GM12878 (cell line): ENCODE measurements at regions not wholly inside any gene's neighbourhood (a gene's known extent, or its start where the extent isn't known, plus 50 kb on each side); places are given as distances from the start of the nearest gene placed in this dataset.

Source experiments
- ATAC-seq: fragments of 200-7000 bp; cut with Tn5 transposase; 3 replicates; pipeline ENCODE4 v1.9.1; 2020; ENCODE audit warnings: mild to moderate bottlenecking, moderate library complexity
- BruUV-seq: library from RNA; stranded (reverse); fragments of 400-500 nt; replicated peaks from 2 replicates; lab custom pipeline; 2021; lab: Mats Ljungman, UMichigan
- CTCF ChIA-PET: fragments of 300-600 bp; sonication (Branson Sonifier 250); formaldehyde crosslinking; extraction: SDS; loops from one replicate; lab custom pipeline; 2021; ENCODE audit warnings: inconsistent platforms; lab: Yijun Ruan, JAX
- POLR2A ChIA-PET: fragments of 350-600 bp; formaldehyde crosslinking; extraction: SDS; loops from one replicate; lab custom pipeline; 2021; ENCODE audit warnings: inconsistent platforms; lab: Charles Lee
- RAD21 ChIA-PET: fragments of 300-600 bp; sonication (Branson Sonifier 250); formaldehyde crosslinking; loops from one replicate; lab custom pipeline; 2023; ENCODE audit warnings: antibody characterized with exemption; ENCODE audit not compliant: unreplicated experiment; lab: Charles Lee
- SMC1A ChIA-PET: fragments of 300-600 bp; sonication (Branson Sonifier 250); formaldehyde crosslinking; loops from one replicate; lab custom pipeline; 2023; ENCODE audit not compliant: unreplicated experiment, uncharacterized antibody; lab: Charles Lee
- DNase-seq: peaks from one replicate; pipeline ENCODE4 v3.0.0-alpha.2; 2011; ENCODE audit warnings: low read depth, low spot score
- FAIRE-seq: peaks from 3 replicates; lab custom pipeline; 2011; peaks lifted over from hg19 to GRCh38; lab: Jason Lieb, UNC
- H2AFZ ChIP-seq: 2 replicates; pipeline ENCODE4 v1.6.0; 2011; ENCODE audit warnings: low read depth, low read length, control low read depth; ENCODE audit not compliant: control insufficient read depth
- H3K27ac ChIP-seq: 2 replicates; pipeline ENCODE4 v1.5.1; 2011; ENCODE audit warnings: control low read depth; ENCODE audit not compliant: control insufficient read depth, insufficient read depth
- H3K27me3 ChIP-seq, 2 experiments: replicated peaks in 1 of 2; 2 replicates each; pipeline versions ENCODE4 v1.6.0 to v1.6.1; 2011; ENCODE audit warnings: low read length in 1 of 2; ENCODE audit not compliant: control insufficient read depth in 2 of 2, insufficient read depth in 2 of 2
- H3K36me3 ChIP-seq, 2 experiments: 2 replicates each; pipeline ENCODE4 v1.5.1; 2011; ENCODE audit warnings: low read length in 1 of 2; ENCODE audit not compliant: control insufficient read depth in 2 of 2, insufficient read depth in 2 of 2
- H3K4me1 ChIP-seq: 2 replicates; pipeline ENCODE4 v1.6.1; 2011; ENCODE audit warnings: mild to moderate bottlenecking, low read length, moderate library complexity, mixed read lengths; ENCODE audit not compliant: control insufficient read depth, insufficient read depth
- H3K4me2 ChIP-seq: 2 replicates; pipeline ENCODE4 v1.6.0; 2011; ENCODE audit warnings: control low read depth; ENCODE audit not compliant: control insufficient read depth, insufficient read depth
- H3K4me3 ChIP-seq: fragments of 200-600 bp; sonication (generic); 2 replicates; pipeline ENCODE4 v1.5.1; 2016
- H3K79me2 ChIP-seq: 2 replicates; pipeline ENCODE4 v1.6.0; 2011; ENCODE audit warnings: low read length; ENCODE audit not compliant: control insufficient read depth, insufficient read depth
- H3K9ac ChIP-seq: 2 replicates; pipeline ENCODE4 v1.8.0; 2011; ENCODE audit warnings: low read length, control low read depth, mixed read lengths; ENCODE audit not compliant: control insufficient read depth, insufficient read depth
- H3K9me3 ChIP-seq: replicated peaks from 3 replicates; pipeline ENCODE4 v1.5.1; 2011; ENCODE audit warnings: mild to moderate bottlenecking, low read length; ENCODE audit not compliant: control insufficient read depth, insufficient read depth
- H4K20me1 ChIP-seq: 2 replicates; pipeline ENCODE4 v1.6.0; 2011; ENCODE audit not compliant: control insufficient read depth, insufficient read depth
- ASH2L ChIP-seq: fragments of 300-600, 200-600 bp; sonication (generic); IDR thresholded peaks from 2 replicates; pipeline ENCODE4 v1.6.1; 2017; ENCODE audit warnings: low read depth, mild to moderate bottlenecking, borderline replicate concordance
- DPF2 ChIP-seq: fragments of 450-650 bp; IDR thresholded peaks from 2 replicates; pipeline ENCODE4 v1.6.1; 2017; ENCODE audit warnings: mild to moderate bottlenecking
- ETV6 ChIP-seq, 2 experiments: fragments of 450-650 bp in 1 of 2; IDR thresholded peaks in 1 of 2; conservative IDR thresholded peaks in 1 of 2; 2 replicates each; pipeline ENCODE4 v1.6.1; 2014; ENCODE audit warnings: antibody characterized with exemption in 1 of 2, borderline replicate concordance in 1 of 2, low read depth in 1 of 2, mild to moderate bottlenecking in 1 of 2, moderate library complexity in 1 of 2
- KDM1A ChIP-seq: fragments of 200-600 bp; sonication (generic); IDR thresholded peaks from 2 replicates; pipeline ENCODE4 v1.6.1; 2016; ENCODE audit warnings: borderline replicate concordance
- MYC ChIP-seq: IDR thresholded peaks from 2 replicates; pipeline ENCODE4 v1.6.1; 2011; ENCODE audit warnings: mild to moderate bottlenecking, low read length, moderate library complexity, inconsistent platforms; ENCODE audit not compliant: insufficient read depth, insufficient replicate concordance, insufficient read length, severe bottlenecking
- RAD51 ChIP-seq: fragments of 450-650 bp; IDR thresholded peaks from 2 replicates; pipeline ENCODE4 v1.6.1; 2016; ENCODE audit warnings: moderate library complexity, mild to moderate bottlenecking, inconsistent platforms
- RB1 ChIP-seq: fragments of 450-650 bp; formaldehyde crosslinking; IDR thresholded peaks from 2 replicates; pipeline ENCODE4 v1.6.1; 2017; ENCODE audit warnings: mild to moderate bottlenecking, borderline replicate concordance
- RBBP5 ChIP-seq: fragments of 200-600 bp; sonication (generic); conservative IDR thresholded peaks from 2 replicates; pipeline ENCODE4 v1.6.1; 2016
- STAT3 ChIP-seq: IDR thresholded peaks from 2 replicates; pipeline ENCODE4 v1.6.1; 2011; ENCODE audit warnings: low read depth, low read length, improper control_type of control experiment
- TCF7 ChIP-seq: IDR thresholded peaks from 2 replicates; pipeline ENCODE4 v1.6.1; 2014; ENCODE audit warnings: antibody characterized with exemption, borderline replicate concordance
- WGBS: methylation state at CpG from one replicate; pipeline ENCODE4 v1.1.6; 2016; ENCODE audit warnings: low lambda C conversion rate; ENCODE audit not compliant: insufficient replicate concordance, insufficient coverage; ENCODE audit errors: missing lambda C conversion rate; 5-methylcytosine and 5-hydroxymethylcytosine counted together
- in situ Hi-C: fragments of 300-500 bp; cut with MboI; formaldehyde crosslinking; loops from 9 replicates; pipeline ENCODE4 v1.14.3; 2018; ENCODE audit warnings: mixed read lengths
- intact Hi-C: fragments of 100-400 bp; cut with micrococcal nuclease; formaldehyde crosslinking; loops from one replicate; pipeline ENCODE4 v1.14.2; 2022; ENCODE audit not compliant: unreplicated experiment
- TF ChIP-seq, protein P1 (sequence below): IDR thresholded peaks from 2 replicates; pipeline ENCODE4 v1.6.1; 2012; ENCODE audit warnings: mild to moderate bottlenecking, low read depth, low read length
- TF ChIP-seq, protein P2 (sequence below): fragments of 450-650 bp; IDR thresholded peaks from 2 replicates; pipeline ENCODE4 v1.6.1; 2017; ENCODE audit warnings: antibody characterized with exemption, mild to moderate bottlenecking, moderate library complexity
- TF ChIP-seq, protein P3 (sequence below): fragments of 450-650 bp; formaldehyde crosslinking; IDR thresholded peaks from 2 replicates; pipeline ENCODE4 v1.4.0; 2022; ENCODE audit warnings: mild to moderate bottlenecking, moderate library complexity

DNA sequence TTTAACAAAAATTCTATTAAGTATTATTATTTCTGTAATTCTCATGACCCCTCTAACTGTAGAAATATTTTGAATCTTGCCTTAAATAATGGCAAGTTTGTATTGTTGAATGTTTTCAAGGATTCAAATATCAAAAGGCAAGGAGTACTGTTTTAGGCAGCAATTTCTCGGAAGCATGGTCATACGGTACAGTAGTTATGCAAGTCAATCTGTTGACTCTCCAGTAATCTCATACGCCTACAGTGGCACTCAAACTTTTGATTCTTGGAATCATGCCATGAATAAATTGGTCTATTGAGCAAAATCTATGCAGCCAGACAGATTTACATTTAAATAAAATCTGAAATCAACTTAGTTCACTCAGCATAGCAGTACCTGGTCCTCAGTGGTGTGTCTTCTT lies 139.6 kb upstream of the FAM47C start:
- H3K27me3 ChIP-seq, result no peaks in the 10 kb centered on the region
- no peak for DNase-seq
- H3K36me3 ChIP-seq, result no peaks in the 10 kb centered on the region
- H3K4me1 ChIP-seq, result no peaks in the 10 kb centered on the region
- no TSS peak for BruUV-seq
- ChIA-PET RAD21 (no interaction called here), POLR2A (no interaction called here), SMC1A (no interaction called here), CTCF (interaction anchor here (1.4 kb wide), 1 partner anchor 15 kb away, joined by 3 read pairs; no protein-coding TSS in a partner anchor)
- H4K20me1 ChIP-seq, result no peaks in the 10 kb centered on the region
- no peak for FAIRE-seq
- in situ Hi-C loops (loop anchor here (25.0 kb wide), 1 partner anchor 1481 kb away; no protein-coding TSS in a partner anchor), intact Hi-C loops (loop anchor here (5.0 to 10.0 kb wide), 2 partner anchors 1486 to 1974 kb away; no protein-coding TSS in a partner anchor)
- no peak for ATAC-seq
- no peaks in the 10 kb centered on the region for H3K9me3 ChIP-seq
- 33% methylated on average over 3 of the region's 3 CpGs for WGBS
- no peaks in the 10 kb centered on the region for H3K79me2 ChIP-seq
- no peak overlapping the region for H3K9ac ChIP-seq
- no peak overlapping the region for H3K27ac ChIP-seq
- no peak overlapping the region for H3K4me2 ChIP-seq
- H3K4me3 ChIP-seq, result no peak overlapping the region
- no peak overlapping the region for H2AFZ ChIP-seq
- TF ChIP-seq STAT3 (no peak), RAD51 (no peak), DPF2 (no peak), MYC (no peak), KDM1A (no peak), RBBP5 (no peak), RB1 (no peak), ETV6 (conservative IDR thresholded peaks at IDR 0.05 in 1 of 2, IDR thresholded peaks at IDR 0.05 in 1 of 2; ENCODE audit: borderline replicate concordance in 1 of 2, low read depth in 1 of 2) (no peak), TCF7 (no peak), ASH2L (no peak)
- TF ChIP-seq, protein P1, sequence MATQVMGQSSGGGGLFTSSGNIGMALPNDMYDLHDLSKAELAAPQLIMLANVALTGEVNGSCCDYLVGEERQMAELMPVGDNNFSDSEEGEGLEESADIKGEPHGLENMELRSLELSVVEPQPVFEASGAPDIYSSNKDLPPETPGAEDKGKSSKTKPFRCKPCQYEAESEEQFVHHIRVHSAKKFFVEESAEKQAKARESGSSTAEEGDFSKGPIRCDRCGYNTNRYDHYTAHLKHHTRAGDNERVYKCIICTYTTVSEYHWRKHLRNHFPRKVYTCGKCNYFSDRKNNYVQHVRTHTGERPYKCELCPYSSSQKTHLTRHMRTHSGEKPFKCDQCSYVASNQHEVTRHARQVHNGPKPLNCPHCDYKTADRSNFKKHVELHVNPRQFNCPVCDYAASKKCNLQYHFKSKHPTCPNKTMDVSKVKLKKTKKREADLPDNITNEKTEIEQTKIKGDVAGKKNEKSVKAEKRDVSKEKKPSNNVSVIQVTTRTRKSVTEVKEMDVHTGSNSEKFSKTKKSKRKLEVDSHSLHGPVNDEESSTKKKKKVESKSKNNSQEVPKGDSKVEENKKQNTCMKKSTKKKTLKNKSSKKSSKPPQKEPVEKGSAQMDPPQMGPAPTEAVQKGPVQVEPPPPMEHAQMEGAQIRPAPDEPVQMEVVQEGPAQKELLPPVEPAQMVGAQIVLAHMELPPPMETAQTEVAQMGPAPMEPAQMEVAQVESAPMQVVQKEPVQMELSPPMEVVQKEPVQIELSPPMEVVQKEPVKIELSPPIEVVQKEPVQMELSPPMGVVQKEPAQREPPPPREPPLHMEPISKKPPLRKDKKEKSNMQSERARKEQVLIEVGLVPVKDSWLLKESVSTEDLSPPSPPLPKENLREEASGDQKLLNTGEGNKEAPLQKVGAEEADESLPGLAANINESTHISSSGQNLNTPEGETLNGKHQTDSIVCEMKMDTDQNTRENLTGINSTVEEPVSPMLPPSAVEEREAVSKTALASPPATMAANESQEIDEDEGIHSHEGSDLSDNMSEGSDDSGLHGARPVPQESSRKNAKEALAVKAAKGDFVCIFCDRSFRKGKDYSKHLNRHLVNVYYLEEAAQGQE, result no peak
- TF ChIP-seq, protein P2, sequence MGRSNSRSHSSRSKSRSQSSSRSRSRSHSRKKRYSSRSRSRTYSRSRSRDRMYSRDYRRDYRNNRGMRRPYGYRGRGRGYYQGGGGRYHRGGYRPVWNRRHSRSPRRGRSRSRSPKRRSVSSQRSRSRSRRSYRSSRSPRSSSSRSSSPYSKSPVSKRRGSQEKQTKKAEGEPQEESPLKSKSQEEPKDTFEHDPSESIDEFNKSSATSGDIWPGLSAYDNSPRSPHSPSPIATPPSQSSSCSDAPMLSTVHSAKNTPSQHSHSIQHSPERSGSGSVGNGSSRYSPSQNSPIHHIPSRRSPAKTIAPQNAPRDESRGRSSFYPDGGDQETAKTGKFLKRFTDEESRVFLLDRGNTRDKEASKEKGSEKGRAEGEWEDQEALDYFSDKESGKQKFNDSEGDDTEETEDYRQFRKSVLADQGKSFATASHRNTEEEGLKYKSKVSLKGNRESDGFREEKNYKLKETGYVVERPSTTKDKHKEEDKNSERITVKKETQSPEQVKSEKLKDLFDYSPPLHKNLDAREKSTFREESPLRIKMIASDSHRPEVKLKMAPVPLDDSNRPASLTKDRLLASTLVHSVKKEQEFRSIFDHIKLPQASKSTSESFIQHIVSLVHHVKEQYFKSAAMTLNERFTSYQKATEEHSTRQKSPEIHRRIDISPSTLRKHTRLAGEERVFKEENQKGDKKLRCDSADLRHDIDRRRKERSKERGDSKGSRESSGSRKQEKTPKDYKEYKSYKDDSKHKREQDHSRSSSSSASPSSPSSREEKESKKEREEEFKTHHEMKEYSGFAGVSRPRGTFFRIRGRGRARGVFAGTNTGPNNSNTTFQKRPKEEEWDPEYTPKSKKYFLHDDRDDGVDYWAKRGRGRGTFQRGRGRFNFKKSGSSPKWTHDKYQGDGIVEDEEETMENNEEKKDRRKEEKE, result no peak
- TF ChIP-seq, protein P3, sequence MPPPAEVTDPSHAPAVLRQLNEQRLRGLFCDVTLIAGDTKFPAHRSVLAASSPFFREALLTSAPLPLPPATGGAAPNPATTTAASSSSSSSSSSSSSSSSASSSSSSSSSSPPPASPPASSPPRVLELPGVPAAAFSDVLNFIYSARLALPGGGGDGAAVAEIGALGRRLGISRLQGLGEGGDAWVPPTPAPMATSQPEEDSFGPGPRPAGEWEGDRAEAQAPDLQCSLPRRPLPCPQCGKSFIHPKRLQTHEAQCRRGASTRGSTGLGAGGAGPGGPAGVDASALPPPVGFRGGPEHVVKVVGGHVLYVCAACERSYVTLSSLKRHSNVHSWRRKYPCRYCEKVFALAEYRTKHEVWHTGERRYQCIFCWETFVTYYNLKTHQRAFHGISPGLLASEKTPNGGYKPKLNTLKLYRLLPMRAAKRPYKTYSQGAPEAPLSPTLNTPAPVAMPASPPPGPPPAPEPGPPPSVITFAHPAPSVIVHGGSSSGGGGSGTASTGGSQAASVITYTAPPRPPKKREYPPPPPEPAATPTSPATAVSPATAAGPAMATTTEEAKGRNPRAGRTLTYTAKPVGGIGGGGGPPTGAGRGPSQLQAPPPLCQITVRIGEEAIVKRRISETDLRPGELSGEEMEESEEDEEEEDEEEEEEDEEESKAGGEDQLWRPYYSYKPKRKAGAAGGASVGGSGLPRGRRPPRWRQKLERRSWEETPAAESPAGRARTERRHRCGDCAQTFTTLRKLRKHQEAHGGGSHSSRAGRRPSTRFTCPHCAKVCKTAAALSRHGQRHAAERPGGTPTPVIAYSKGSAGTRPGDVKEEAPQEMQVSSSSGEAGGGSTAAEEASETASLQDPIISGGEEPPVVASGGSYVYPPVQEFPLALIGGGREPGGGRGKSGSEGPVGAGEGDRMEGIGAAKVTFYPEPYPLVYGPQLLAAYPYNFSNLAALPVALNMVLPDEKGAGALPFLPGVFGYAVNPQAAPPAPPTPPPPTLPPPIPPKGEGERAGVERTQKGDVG (CRISPR knock-in tag), result no peak
